COLO668 (cell line): ENCODE measurements at regions not wholly inside any gene's neighbourhood (a gene's known extent, or its start where the extent isn't known, plus 50 kb on each side); places are given as distances from the start of the nearest gene placed in this dataset.
"Not testable (repeated sequence)": the region's sequence is repeated elsewhere in the genome, so short reads cannot be mapped to it uniquely, and the experiment has no call there.

Source experiments
- DNase-seq: peaks from one replicate; lab custom pipeline; 2025; ENCODE audit not compliant: unreplicated experiment; lab: John Stamatoyannopoulos, UW

DNA sequence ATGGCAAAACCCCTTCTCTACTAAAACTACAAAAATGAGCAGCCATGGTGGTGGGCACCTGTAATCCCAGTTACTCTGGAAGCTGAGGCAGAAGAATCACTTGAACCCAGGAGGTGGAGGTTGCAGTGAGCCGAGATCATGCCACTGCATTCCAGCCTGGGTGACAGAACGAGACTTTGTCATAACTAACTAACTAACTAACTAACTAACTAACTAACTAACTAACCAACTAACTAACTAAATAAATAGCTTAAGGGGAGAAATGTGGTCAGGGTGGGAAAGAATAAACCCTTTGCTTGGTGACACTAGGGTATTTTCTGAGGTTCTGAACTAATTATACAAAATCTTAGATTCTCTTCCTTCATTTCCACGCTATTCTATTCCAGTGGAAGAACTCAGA is 184.4 kb upstream of the MEF2C start:
- no peak for DNase-seq

DNA sequence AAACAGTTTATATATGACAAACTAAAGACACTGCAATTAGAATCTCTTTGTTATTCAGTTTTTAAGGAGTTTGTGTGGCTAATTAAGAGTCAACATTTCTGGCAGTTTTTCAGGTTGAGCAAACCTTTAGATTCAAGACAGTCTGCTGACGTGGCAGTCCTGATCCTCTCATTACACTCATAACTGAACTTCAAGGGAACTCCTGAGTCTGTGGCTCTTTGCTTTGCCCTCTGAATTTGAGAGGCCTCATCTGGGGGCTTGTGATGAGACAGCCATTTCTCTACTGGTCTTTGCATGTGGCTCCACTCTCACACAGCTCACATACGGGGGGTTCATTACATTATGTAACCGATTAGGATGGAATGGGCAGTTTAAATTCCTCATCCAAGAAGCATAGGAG is 182.9 kb upstream of the MEF2C start:
- no peak for DNase-seq

DNA sequence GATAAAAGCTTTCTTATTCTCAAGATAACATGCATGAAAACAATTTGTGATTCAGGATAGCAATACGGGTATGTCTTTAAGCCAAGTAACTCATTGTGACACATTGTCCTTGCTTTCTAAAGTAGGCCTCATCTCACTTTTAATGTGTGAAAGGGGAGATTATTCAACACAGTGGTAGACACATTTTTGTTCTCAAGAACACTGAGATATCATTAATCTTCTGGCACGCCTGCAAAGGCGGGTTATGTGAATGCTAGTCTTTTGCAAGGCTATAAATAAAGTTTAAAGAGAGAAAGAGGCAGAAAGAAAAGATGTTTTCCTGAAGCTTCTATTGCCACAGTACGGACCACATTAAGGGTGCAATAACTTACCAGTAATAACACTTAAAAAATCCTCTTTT is 181.8 kb upstream of the MEF2C start:
- DNase-seq, result no peak

DNA sequence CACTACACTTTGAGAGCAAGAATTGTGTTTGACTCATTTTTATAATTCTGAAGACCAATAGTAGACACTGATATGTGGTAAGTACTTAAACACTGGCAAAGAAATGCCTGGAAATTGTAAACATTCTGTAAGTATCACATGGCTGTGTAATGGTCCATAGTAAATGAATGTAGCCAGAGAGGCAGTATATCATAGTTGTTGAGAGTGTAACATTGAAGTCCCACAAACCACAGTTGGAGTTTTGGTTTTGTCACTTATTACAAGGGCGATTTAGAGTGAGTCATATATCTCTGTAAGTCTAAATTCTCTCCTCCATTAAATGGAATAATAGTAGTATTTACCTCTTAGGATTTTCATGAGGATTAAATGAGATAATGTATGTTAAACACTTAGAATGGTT is 181.1 kb upstream of the MEF2C start:
- no peak for DNase-seq

DNA sequence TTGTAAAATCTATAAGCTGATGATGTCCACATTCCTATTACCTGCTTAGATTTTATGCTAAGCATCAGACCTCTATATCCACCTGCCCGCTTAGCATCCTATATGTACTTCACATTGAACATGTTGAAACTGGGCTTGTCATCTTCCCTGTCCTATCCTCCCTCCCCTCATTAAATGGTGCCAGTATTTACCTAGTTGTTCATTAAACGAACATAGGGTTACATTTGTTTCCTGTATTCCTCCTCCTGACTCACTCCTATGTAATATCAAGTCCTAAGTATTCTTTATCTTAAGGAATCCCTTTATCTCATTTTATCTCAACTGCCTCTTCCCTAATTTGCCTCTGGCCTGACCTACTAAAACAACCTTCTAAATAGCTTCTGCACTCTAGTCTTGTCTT is 177.8 kb upstream of the MEF2C start:
- DNase-seq, result no peak

- DNase-seq, result no peak
Measured at GRCh38 chr5:89059274-89059673, 176.3 kb upstream of the MEF2C start.

GRCh38 chr5:89055695-89056085 is 172.7 kb upstream of the MEF2C start:
- DNase-seq, result no peak

GRCh38 chr5:89055015-89055694 is 172.2 kb upstream of the MEF2C start:
- DNase-seq, result no peak

- DNase-seq, result no peak
Measured at GRCh38 chr5:89053547-89053946, 170.6 kb upstream of the MEF2C start.

DNA sequence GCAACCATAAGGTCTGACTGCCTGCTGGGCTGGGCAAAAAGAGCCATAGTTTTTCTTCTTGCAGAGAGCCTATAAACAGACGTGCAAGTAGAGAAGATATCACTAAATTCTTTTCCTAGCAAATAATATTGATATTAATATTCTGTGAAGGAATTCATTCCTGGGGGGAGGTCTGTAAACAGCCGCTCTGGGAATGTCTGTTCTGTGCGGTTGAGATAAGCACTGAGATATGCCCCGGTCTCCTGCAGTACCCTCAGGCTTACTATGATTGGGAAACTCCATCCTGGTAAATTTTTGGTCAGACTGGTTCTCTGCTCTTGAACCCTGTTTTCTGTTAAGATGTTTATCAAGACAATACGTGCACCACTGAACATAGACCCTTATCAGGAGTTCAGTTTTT is 167.1 kb upstream of the MEF2C start:
- not testable (repeated sequence) for DNase-seq

DNA sequence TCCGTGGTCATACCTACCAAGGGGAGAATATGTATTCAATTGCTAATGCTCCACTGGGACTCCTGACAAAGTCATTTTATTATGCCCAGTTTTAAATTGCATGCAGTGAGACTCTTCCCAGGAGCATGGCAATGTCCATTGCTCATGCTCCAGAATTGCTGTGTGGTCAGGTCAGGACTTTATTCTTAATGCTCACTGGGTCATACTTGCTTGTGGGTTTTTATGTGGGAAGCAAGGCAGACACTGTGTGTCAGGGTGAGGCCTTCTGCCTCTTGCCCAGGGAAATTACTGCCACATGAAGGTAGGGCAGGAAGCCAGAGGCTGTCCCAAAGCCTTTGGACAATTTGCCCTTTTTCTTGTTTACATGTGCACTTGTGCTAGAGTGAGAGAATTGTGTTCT is 164.6 kb upstream of the MEF2C start:
- no peak for DNase-seq

DNA sequence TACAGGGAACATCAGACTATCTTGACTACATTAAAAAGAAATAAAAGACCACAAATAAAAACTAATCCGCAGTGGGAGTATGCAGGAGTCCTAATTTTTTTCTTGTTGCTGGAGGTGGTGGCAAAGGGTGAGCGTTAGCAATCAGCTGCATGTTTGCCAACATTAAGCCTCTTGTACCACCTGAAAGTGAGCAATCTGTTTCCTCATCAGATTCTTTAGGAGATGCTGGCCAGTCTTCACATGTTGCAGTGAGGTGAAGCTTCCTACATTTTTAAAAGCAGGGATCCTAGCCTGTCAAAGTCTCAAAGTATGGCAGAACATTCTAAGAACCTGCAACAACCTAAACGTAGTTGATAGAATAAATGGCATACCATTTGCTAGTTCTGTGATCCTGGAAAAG is 162.2 kb upstream of the MEF2C start:
- DNase-seq, result no peak

DNA sequence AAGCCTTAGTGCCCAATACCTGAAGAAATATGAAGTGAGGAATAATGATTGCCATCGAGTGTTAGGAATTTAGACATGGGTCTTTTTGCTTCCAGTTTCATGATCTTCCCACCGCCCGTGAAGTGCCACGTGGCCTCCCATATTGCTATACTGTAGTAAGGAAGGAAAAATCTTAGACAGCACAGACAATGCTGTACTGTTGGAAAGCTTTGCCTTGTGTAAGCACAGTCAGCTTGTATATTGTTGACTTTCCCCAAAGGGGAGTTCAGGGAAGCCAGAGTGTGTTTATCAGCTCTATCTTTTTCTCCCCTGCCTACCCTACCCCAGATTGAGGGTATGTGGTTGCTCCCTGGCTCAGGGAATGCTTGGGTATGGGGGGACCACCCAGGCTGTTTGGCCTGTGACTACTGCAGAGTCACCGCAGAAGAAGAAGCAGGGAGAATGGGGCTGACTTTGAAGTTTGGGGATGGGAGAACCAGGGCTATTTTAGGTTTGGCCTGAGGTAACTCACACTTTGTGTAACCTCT is 161.8 kb upstream of the MEF2C start:
- DNase-seq, result no peak

- DNase-seq, result no peak
Measured at GRCh38 chr5:89043676-89044075, 160.7 kb upstream of the MEF2C start.

DNA sequence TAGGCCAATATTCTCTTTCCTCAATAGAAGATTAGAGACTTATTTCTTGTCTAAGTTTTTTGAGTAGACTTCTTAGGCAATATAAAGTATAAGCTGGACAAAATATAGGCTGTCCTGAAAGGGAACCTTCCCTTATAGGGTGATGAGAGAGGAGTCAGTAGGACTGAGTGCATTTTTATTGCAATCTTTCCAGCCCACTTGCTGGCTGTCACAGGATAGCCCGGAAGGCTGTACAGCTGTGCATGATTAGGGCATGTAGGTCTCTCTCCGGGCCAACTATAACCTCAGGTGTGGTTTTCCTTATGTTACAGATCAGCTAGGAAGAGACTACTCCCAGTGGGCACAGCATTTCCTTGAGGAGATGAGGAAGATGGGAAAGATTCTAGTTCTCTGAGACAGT is 159.8 kb upstream of the MEF2C start:
- DNase-seq, result no peak

GRCh38 chr5:89041976-89042375 is 159.0 kb upstream of the MEF2C start:
- DNase-seq, result no peak

DNA sequence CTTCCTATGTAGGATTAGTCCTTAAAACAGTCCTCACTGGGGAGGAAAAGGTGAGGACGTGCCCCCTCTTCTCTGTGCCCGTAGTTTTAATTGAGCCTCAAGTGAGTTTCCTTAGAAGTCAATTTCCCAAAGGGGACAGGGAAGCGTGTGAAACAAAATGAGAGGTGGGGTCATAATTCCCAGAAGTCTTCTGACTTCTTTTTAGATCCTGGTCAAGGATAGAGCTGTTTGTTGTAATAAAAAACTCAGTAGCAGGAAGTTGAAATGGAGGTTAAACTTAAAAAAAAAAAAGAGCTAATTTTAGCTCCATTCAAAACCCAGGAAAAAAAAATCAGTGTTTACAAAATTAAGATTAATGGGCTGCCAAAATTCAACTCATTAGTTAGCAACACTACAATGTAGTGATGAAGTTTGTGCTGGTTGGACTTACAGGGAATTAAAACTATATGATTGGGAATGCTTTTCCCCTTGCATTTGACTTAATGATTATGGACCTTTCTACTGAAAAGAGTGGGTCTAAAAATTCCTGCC is 158.3 kb upstream of the MEF2C start:
- no peak for DNase-seq

- DNase-seq, result no peak
Measured at GRCh38 chr5:89036704-89037489, 153.9 kb upstream of the MEF2C start.

DNA sequence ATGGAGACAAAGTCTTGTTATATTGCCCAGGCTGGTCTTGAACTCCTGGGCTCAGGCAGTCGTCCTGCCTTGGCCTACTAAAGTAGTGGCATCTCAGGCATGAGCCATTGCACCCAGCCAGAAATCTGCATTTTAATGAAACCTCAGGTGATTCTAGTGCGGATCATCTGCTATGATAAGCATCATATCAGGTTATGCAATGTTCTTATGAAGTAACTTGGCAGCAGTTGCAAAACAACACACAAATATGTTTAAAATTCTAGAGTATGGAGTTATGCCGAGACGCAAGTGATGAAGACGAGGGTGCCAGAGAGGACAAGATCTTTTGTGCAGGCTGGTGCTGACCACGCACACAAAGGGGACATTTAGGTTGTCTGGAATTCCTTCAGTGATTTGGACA is 153.2 kb upstream of the MEF2C start:
- DNase-seq, result no peak

DNA sequence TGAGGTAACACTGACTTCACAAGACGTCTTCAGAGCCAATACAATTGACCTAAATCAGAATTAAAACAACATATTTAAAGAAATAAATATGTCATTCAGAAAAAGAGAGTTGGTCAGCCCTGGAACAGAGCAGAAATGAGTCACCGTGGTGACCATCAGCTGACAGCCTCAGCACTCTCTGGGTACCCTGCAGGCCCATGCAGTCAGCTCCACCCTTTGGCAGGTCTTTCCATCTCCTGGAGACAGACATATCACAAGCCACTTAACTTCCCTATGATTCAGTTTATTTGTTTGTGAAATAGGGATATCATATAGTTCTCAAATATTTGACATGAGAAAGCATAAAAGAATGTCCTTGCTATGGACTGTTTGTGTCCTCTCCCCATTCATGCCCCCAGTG is 151.6 kb upstream of the MEF2C start:
- no peak for DNase-seq

- no peak for DNase-seq
Measured at GRCh38 chr5:89030798-89031197, 147.8 kb upstream of the MEF2C start.

DNA sequence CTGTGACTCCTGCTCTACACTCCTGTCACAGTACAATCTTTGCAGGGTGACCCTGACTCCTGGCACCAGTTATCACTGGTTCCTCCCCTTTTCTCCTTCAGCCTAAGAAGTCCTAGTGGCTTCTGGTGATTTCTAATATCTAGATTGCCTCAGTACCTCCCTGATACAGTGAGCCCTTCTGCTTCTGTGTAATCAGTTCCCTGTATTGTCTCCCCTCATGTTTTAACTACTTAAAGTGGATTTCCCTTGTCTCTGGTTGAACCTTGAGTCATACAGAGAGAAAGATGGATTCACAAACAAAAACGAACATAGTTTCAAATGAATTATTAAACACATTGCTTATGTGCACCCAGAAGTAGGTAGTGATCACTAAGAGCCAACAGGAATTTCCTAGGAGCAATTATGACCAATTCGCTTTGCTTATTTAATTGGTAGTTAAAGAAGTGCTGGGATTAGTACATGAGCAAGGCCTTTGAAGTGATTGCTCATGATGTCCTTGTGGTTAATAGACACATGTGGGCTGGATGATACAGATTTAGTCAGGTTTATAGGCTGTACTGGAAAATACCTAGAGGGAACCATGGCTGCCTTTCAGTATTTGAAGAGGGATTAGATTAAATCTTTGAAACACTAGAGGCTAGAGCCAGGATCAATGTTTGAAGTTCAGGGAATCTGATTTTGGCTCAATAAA is 145.8 kb upstream of the MEF2C start:
- DNase-seq, result no peak
